GM12878 (cell line): ENCODE measurements at regions not wholly inside any gene's neighbourhood (a gene's known extent, or its start where the extent isn't known, plus 50 kb on each side); places are given as distances from the start of the nearest gene placed in this dataset.

Experiments
- BHLHE40 ChIP-seq, 2 experiments: fragments of 450-650 bp in 1 of 2; IDR thresholded peaks; 2 replicates each; pipeline ENCODE4 v1.6.1; 2011 to 2017; ENCODE audit warnings: low read depth in 2 of 2, borderline replicate concordance in 1 of 2, improper control_type of control experiment in 1 of 2, low read length in 1 of 2, mild to moderate bottlenecking in 1 of 2
- ESRRA ChIP-seq: IDR thresholded peaks from 2 replicates; pipeline ENCODE4 v1.6.1; 2012; ENCODE audit warnings: mild to moderate bottlenecking, low read length, improper control_type of control experiment
- ETV6 ChIP-seq, 2 experiments: fragments of 450-650 bp in 1 of 2; IDR thresholded peaks in 1 of 2; conservative IDR thresholded peaks in 1 of 2; 2 replicates each; pipeline ENCODE4 v1.6.1; 2014; ENCODE audit warnings: antibody characterized with exemption in 1 of 2, borderline replicate concordance in 1 of 2, low read depth in 1 of 2, mild to moderate bottlenecking in 1 of 2, moderate library complexity in 1 of 2
- HDAC2 ChIP-seq: fragments of 200-600 bp; sonication (generic); IDR thresholded peaks from 2 replicates; pipeline ENCODE4 v1.6.1; 2017
- NFYB ChIP-seq: IDR thresholded peaks from 2 replicates; pipeline ENCODE4 v1.6.1; 2011; ENCODE audit warnings: low read depth, mild to moderate bottlenecking, low read length, improper control_type of control experiment, moderate library complexity; ENCODE audit not compliant: insufficient read depth
- POLR2AphosphoS5 ChIP-seq: IDR thresholded peaks from 2 replicates; pipeline ENCODE4 v1.6.1; 2011; ENCODE audit warnings: mild to moderate bottlenecking, low read length, inconsistent platforms
- SP1 ChIP-seq: IDR thresholded peaks from one replicate; pipeline ENCODE4 v1.6.1; 2011; ENCODE audit warnings: low read depth, low read length
- WRNIP1 ChIP-seq: IDR thresholded peaks from 2 replicates; pipeline ENCODE4 v1.6.1; 2011; ENCODE audit warnings: low read depth, low read length, improper control_type of control experiment, borderline replicate concordance
- TF ChIP-seq, protein P1 (sequence below): IDR thresholded peaks from 2 replicates; pipeline ENCODE4 v1.6.1; 2011; ENCODE audit warnings: low read depth, mild to moderate bottlenecking, low read length, moderate library complexity, borderline replicate concordance; ENCODE audit errors: extremely low read depth
- TF ChIP-seq, protein P2 (sequence below): fragments of 450-650 bp; IDR thresholded peaks from 2 replicates; pipeline ENCODE4 v1.6.1; 2017; ENCODE audit warnings: mild to moderate bottlenecking
- TF ChIP-seq, protein P3 (sequence below), 3 experiments: IDR thresholded peaks in 2 of 3; conservative IDR thresholded peaks in 1 of 3; 2 replicates each; pipeline ENCODE4 v1.5.1; 2011; ENCODE audit warnings: low read depth in 3 of 3, low read length in 3 of 3, mild to moderate bottlenecking in 3 of 3, control low read depth in 2 of 3, moderate library complexity in 2 of 3, inconsistent platforms in 1 of 3, mixed read lengths in 1 of 3; ENCODE audit not compliant: control insufficient read depth in 2 of 3, insufficient read depth in 1 of 3; ENCODE audit errors: extremely low read depth in 1 of 3

DNA sequence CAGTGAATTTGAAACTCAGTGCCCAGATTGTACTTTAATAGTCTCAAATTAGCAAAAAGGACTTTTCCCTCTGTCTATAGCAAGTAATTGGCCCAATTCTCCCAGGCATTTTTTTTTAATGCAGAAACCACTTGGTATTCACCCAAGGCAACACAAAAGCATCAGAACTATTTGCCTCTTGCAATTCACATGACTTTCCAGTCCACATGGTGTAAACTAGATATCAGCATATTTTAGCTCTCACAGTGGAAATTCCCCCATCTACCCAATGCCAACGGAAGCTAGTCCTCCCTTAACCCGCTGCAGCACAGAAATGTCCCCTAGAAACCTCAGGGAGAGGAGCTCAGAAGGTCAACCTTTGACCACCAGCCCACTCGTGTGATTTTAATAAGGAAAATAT, 103.4 kb upstream of the CDYL start:
- TF ChIP-seq, protein P1, sequence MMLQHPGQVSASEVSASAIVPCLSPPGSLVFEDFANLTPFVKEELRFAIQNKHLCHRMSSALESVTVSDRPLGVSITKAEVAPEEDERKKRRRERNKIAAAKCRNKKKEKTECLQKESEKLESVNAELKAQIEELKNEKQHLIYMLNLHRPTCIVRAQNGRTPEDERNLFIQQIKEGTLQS: no peak
- TF ChIP-seq SP1: no peak
- no peak for TF ChIP-seq BHLHE40 (IDR thresholded peaks at IDR 0.05; ENCODE audit: borderline replicate concordance in 1 of 2, low read depth in 2 of 2, low read length in 1 of 2)
- no peak for TF ChIP-seq HDAC2
- no peak for TF ChIP-seq ETV6 (conservative IDR thresholded peaks at IDR 0.05 in 1 of 2, IDR thresholded peaks at IDR 0.05 in 1 of 2; ENCODE audit: borderline replicate concordance in 1 of 2, low read depth in 1 of 2)
- TF ChIP-seq NFYB: no peak
- TF ChIP-seq, protein P2, sequence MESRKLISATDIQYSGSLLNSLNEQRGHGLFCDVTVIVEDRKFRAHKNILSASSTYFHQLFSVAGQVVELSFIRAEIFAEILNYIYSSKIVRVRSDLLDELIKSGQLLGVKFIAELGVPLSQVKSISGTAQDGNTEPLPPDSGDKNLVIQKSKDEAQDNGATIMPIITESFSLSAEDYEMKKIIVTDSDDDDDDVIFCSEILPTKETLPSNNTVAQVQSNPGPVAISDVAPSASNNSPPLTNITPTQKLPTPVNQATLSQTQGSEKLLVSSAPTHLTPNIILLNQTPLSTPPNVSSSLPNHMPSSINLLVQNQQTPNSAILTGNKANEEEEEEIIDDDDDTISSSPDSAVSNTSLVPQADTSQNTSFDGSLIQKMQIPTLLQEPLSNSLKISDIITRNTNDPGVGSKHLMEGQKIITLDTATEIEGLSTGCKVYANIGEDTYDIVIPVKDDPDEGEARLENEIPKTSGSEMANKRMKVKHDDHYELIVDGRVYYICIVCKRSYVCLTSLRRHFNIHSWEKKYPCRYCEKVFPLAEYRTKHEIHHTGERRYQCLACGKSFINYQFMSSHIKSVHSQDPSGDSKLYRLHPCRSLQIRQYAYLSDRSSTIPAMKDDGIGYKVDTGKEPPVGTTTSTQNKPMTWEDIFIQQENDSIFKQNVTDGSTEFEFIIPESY: no peak
- no peak for TF ChIP-seq WRNIP1
- no peak for TF ChIP-seq ESRRA
- TF ChIP-seq POLR2AphosphoS5: no peak
- TF ChIP-seq, protein P3, sequence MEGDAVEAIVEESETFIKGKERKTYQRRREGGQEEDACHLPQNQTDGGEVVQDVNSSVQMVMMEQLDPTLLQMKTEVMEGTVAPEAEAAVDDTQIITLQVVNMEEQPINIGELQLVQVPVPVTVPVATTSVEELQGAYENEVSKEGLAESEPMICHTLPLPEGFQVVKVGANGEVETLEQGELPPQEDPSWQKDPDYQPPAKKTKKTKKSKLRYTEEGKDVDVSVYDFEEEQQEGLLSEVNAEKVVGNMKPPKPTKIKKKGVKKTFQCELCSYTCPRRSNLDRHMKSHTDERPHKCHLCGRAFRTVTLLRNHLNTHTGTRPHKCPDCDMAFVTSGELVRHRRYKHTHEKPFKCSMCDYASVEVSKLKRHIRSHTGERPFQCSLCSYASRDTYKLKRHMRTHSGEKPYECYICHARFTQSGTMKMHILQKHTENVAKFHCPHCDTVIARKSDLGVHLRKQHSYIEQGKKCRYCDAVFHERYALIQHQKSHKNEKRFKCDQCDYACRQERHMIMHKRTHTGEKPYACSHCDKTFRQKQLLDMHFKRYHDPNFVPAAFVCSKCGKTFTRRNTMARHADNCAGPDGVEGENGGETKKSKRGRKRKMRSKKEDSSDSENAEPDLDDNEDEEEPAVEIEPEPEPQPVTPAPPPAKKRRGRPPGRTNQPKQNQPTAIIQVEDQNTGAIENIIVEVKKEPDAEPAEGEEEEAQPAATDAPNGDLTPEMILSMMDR (IDR thresholded peaks at IDR 0.05 in 2 of 3, conservative IDR thresholded peaks at IDR 0.05 in 1 of 3; ENCODE audit: control insufficient read depth in 2 of 3, extremely low read depth in 1 of 3, insufficient read depth in 1 of 3, low read depth in 3 of 3, low read length in 3 of 3): no peak
